ENCODE measurements at regions not wholly inside any gene's neighbourhood (a gene's known extent, or its start where the extent isn't known, plus 50 kb on each side); places are given as distances from the start of the nearest gene placed in this dataset.

GRCh38 chr22:48900327-48900597 is 927.4 kb downstream of the BRD1 start:
- TF ChIP-seq, protein P1, sequence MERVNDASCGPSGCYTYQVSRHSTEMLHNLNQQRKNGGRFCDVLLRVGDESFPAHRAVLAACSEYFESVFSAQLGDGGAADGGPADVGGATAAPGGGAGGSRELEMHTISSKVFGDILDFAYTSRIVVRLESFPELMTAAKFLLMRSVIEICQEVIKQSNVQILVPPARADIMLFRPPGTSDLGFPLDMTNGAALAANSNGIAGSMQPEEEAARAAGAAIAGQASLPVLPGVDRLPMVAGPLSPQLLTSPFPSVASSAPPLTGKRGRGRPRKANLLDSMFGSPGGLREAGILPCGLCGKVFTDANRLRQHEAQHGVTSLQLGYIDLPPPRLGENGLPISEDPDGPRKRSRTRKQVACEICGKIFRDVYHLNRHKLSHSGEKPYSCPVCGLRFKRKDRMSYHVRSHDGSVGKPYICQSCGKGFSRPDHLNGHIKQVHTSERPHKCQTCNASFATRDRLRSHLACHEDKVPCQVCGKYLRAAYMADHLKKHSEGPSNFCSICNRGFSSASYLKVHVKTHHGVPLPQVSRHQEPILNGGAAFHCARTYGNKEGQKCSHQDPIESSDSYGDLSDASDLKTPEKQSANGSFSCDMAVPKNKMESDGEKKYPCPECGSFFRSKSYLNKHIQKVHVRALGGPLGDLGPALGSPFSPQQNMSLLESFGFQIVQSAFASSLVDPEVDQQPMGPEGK (CRISPR knock-in tag; IDR thresholded peaks at IDR 0.05; ENCODE audit: borderline replicate concordance) = no peak
- no peak for TF ChIP-seq ZFP30 (CRISPR knock-in tag; IDR thresholded peaks at IDR 0.05)
- TF ChIP-seq TSHZ2 (CRISPR knock-in tag; IDR thresholded peaks at IDR 0.05) = no peak
- TF ChIP-seq ESRRG (CRISPR knock-in tag; IDR thresholded peaks at IDR 0.05) = no peak
- TF ChIP-seq PPARA (CRISPR knock-in tag; IDR thresholded peaks at IDR 0.05; ENCODE audit: borderline replicate concordance) = no peak
- TF ChIP-seq SNAI2 (CRISPR knock-in tag; IDR thresholded peaks at IDR 0.05) = no peak
- TF ChIP-seq TOX (CRISPR knock-in tag; IDR thresholded peaks at IDR 0.05; ENCODE audit: borderline replicate concordance) = no peak
- no peak for TF ChIP-seq ARNTL (CRISPR knock-in tag; IDR thresholded peaks at IDR 0.05; ENCODE audit: borderline replicate concordance, low read depth)
- no peak for TF ChIP-seq ISL1 (CRISPR knock-in tag; IDR thresholded peaks at IDR 0.05)
- no peak for TF ChIP-seq RARB (CRISPR knock-in tag; IDR thresholded peaks at IDR 0.05)
- TF ChIP-seq, protein P2, sequence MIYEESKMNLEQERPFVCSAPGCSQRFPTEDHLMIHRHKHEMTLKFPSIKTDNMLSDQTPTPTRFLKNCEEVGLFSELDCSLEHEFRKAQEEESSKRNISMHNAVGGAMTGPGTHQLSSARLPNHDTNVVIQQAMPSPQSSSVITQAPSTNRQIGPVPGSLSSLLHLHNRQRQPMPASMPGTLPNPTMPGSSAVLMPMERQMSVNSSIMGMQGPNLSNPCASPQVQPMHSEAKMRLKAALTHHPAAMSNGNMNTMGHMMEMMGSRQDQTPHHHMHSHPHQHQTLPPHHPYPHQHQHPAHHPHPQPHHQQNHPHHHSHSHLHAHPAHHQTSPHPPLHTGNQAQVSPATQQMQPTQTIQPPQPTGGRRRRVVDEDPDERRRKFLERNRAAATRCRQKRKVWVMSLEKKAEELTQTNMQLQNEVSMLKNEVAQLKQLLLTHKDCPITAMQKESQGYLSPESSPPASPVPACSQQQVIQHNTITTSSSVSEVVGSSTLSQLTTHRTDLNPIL (CRISPR knock-in tag; IDR thresholded peaks at IDR 0.05; ENCODE audit: low read depth) = no peak
- TF ChIP-seq ZNF70 (CRISPR knock-in tag; IDR thresholded peaks at IDR 0.05) = no peak
- no peak for TF ChIP-seq ZFP3 (CRISPR knock-in tag; IDR thresholded peaks at IDR 0.05)

Measured in SK-N-SH treated with all-trans-retinoic acid at 6 μM for 48 hours (cell line).